Adipocyte (in vitro differentiated cells): ENCODE measurements at regions not wholly inside any gene's neighbourhood (a gene's known extent, or its start where the extent isn't known, plus 50 kb on each side); places are given as distances from the start of the nearest gene placed in this dataset.
A peak's percentile ranks its signal among the peaks of the same experiment; 100 is the strongest.

ENCODE experiments used
- DNase-seq: peaks from one replicate; pipeline ENCODE4 v3.0.0-alpha.2; 2015; ENCODE audit warnings: low read depth
- H3K27me3 ChIP-seq: replicated peaks from 2 replicates; pipeline ENCODE4 v1.7.0; 2013; ENCODE audit warnings: mild to moderate bottlenecking, low read length, moderate library complexity; ENCODE audit not compliant: control insufficient read depth, insufficient read depth
- H3K36me3 ChIP-seq: 2 replicates; pipeline ENCODE4 v1.7.0; 2013; ENCODE audit warnings: low read length, mild to moderate bottlenecking, moderate library complexity; ENCODE audit not compliant: control insufficient read depth, insufficient read depth, severe bottlenecking
- H3K4me1 ChIP-seq: 2 replicates; pipeline ENCODE4 v1.7.0; 2013; ENCODE audit warnings: mild to moderate bottlenecking, low read length, moderate library complexity; ENCODE audit not compliant: control insufficient read depth, insufficient read depth
- H3K4me3 ChIP-seq: 2 replicates; pipeline ENCODE4 v1.7.0; 2013; ENCODE audit warnings: mild to moderate bottlenecking, low read length, moderate library complexity
- H3K9ac ChIP-seq: 2 replicates; pipeline ENCODE4 v1.7.0; 2013; ENCODE audit warnings: mild to moderate bottlenecking, low read length, moderate library complexity
- H3K9me3 ChIP-seq: 2 replicates; pipeline ENCODE4 v1.7.0; 2013; ENCODE audit warnings: mild to moderate bottlenecking, low read length, moderate library complexity; ENCODE audit not compliant: control insufficient read depth

- Histone ChIP-seq H3K9ac (no peak overlapping the region), H3K4me3 (no peak overlapping the region), H3K27me3 (no peaks in the 10 kb centered on the region), H3K9me3 (no peaks in the 10 kb centered on the region), H3K36me3 (no peaks in the 10 kb centered on the region), H3K4me1 (peaks cover 43% of the 10 kb centered on the region)
- no peak for DNase-seq
Observed at GRCh38 chr9:87120610-87121009, 173.3 kb upstream of the GAS1 start.

DNA sequence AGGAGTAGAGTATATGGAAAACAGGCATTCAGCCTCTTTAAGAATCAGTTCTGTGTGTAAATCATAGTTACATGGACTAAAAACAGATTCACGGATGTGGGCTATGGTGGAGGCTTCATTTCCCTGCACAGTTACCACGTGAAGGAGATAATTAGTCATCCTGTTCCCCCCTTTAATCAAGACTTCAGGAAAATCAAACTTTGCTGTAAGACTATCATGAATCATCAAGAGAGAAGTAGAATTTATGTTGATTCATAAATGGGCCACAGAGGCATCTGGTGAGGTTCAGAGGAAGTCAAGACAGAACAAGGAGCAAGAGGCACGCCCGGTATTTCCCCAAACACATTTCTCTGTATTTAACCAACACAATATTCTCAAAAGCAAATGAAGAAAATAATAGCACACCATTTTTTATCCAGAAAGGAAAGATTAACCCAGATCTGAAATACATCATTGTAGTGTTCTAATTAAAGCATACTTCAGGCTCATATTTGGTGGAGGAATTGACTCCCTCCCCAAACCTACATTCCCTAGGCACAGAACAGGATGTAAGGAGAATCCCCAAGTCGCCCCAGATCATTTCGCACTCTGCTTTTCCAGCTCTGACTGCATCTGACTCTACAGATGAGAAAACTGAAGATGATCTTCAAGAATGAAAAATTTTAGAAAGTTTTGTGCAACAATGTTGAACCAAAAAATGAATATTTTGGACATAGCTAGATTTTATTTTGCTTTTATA is 175.8 kb upstream of the GAS1 start:
- Histone ChIP-seq H3K36me3 (no peaks in the 10 kb centered on the region), H3K27me3 (no peaks in the 10 kb centered on the region), H3K4me1 (peaks cover 32% of the 10 kb centered on the region), H3K4me3 (peak overlapping the region; percentile 49), H3K9ac (peak overlapping the region; percentile 73), H3K9me3 (no peaks in the 10 kb centered on the region)
- peak; percentile 80 for DNase-seq

- Histone ChIP-seq H3K36me3 (no peaks in the 10 kb centered on the region), H3K4me1 (peaks cover 32% of the 10 kb centered on the region), H3K4me3 (no peak overlapping the region), H3K9me3 (no peaks in the 10 kb centered on the region), H3K9ac (peak overlapping the region; percentile 73), H3K27me3 (no peaks in the 10 kb centered on the region)
- DNase-seq, result no peak
Observed at GRCh38 chr9:87123830-87124229, 176.5 kb upstream of the GAS1 start.

DNA sequence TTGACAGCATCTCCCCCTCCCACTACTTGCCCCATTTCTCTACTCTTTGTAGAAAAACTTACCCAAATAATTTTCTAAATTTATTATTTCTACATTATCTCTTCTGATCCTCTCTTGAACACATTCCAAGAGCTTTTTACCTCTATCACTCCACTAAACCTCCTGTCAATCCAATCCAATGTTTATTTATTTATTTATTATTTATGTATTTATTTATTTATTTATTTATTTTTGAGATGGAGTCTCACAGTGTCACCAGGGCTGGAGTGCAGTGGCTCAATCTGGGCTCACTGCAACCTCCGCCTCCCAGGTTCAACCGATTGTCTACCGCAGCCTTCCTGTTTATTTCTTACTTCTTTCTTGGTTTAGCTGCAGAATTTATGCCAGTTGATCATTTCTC is 178.5 kb upstream of the GAS1 start:
- Histone ChIP-seq H3K4me3 (no peak overlapping the region), H3K9me3 (no peaks in the 10 kb centered on the region), H3K4me1 (peaks cover 23% of the 10 kb centered on the region), H3K9ac (no peak overlapping the region), H3K36me3 (no peaks in the 10 kb centered on the region), H3K27me3 (no peaks in the 10 kb centered on the region)
- DNase-seq, result no peak

- Histone ChIP-seq H3K36me3 (no peaks in the 10 kb centered on the region), H3K9ac (no peak overlapping the region), H3K9me3 (peaks cover 3% of the 10 kb centered on the region), H3K4me3 (no peak overlapping the region), H3K4me1 (peaks cover 14% of the 10 kb centered on the region), H3K27me3 (no peaks in the 10 kb centered on the region)
- no peak for DNase-seq
Observed at GRCh38 chr9:87127543-87127942, 180.2 kb upstream of the GAS1 start.

DNA sequence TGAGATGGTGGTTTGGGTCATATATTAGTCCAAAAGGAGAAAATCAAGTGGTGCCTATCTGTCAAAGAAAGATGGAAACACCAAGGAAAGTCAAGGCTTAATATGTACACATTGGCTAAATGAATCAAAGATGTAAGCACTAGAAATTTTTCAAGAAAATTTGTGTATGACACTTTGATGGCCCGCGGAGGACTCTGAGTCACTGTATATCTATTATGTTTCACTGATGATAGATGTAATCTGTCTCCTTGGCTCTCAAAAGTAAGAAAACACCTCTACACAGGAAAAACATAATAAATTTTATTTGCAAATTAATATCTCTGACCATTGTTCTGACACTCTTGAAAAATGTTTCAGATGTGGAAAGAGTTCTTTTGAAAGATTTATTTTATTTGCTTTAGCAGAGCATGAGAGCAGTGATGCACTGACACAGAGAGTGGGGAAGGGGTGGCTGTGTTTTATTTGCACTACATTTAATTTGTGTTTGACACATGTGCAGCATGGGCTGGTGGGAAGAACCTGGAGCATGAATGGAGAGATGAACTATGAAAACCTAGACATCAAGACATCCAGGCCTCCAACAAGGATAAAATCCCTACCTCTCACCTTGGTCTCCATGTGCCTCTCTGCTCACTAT is 180.8 kb upstream of the GAS1 start:
- H3K27me3 ChIP-seq, result no peaks in the 10 kb centered on the region
- H3K9ac ChIP-seq, result no peak overlapping the region
- H3K4me3 ChIP-seq, result no peak overlapping the region
- no peaks in the 10 kb centered on the region for H3K36me3 ChIP-seq
- H3K9me3 ChIP-seq, result peaks cover 3% of the 10 kb centered on the region
- H3K4me1 ChIP-seq, result peaks cover 9% of the 10 kb centered on the region
- DNase-seq, result no peak

- H3K9ac ChIP-seq, result no peak overlapping the region
- no peak overlapping the region for H3K4me3 ChIP-seq
- peaks cover 3% of the 10 kb centered on the region for H3K9me3 ChIP-seq
- no peaks in the 10 kb centered on the region for H3K36me3 ChIP-seq
- DNase-seq, result no peak
- H3K27me3 ChIP-seq, result no peaks in the 10 kb centered on the region
- peaks cover under 1% of the 10 kb centered on the region for H3K4me1 ChIP-seq
Observed at GRCh38 chr9:87128844-87129493, 181.7 kb upstream of the GAS1 start.

DNA sequence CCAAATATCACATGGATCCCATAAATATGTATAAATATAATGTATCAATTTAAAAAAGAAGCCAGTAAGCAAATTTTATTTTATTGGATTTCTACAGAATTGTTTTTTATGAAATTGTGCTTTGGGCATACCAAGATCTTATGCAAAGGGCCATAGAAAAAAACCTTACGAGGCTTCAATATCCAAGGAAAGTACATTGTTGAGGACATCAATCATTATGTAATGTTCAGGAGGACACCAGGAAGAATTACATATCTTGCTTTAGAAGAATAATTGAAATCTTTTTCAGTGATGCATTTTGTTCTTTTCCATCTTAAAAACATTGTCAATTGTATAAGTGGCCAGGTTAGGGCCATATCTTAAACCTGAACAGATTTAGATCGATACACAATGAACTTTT is 187.8 kb upstream of the GAS1 start:
- no peak for DNase-seq
- H3K9me3 ChIP-seq, result peaks cover 3% of the 10 kb centered on the region

GRCh38 chr9:87137718-87138117 is 190.4 kb upstream of the GAS1 start:
- Histone ChIP-seq H3K4me3 (no peak overlapping the region), H3K9ac (no peak overlapping the region), H3K27me3 (no peaks in the 10 kb centered on the region), H3K9me3 (no peaks in the 10 kb centered on the region), H3K36me3 (no peaks in the 10 kb centered on the region), H3K4me1 (peaks cover 12% of the 10 kb centered on the region)
- peak; percentile 40 for DNase-seq

More for the DNA sequence above, 187.8 kb upstream of the GAS1 start:
- Histone ChIP-seq H3K27me3 (no peaks in the 10 kb centered on the region), H3K9ac (no peak overlapping the region), H3K36me3 (no peaks in the 10 kb centered on the region), H3K4me1 (peaks cover 12% of the 10 kb centered on the region), H3K4me3 (no peak overlapping the region)

- peaks cover 12% of the 10 kb centered on the region for H3K4me1 ChIP-seq
- H3K9ac ChIP-seq, result no peak overlapping the region
- no peaks in the 10 kb centered on the region for H3K27me3 ChIP-seq
- H3K4me3 ChIP-seq, result no peak overlapping the region
- DNase-seq, result peak; percentile 71
- no peaks in the 10 kb centered on the region for H3K9me3 ChIP-seq
- no peaks in the 10 kb centered on the region for H3K36me3 ChIP-seq
Observed at GRCh38 chr9:87138128-87139040, 191.1 kb upstream of the GAS1 start.
